HCT116 (cell line): ENCODE measurements at regions not wholly inside any gene's neighbourhood (a gene's known extent, or its start where the extent isn't known, plus 50 kb on each side); places are given as distances from the start of the nearest gene placed in this dataset.

Experiments
- ATAC-seq: fragments of 200-7000 bp; cut with Tn5 transposase; 2 replicates; pipeline ENCODE4 v1.9.1; 2020; ENCODE audit warnings: mild to moderate bottlenecking, moderate library complexity
- BruUV-seq: library from RNA; stranded (reverse); fragments of 400-500 nt; replicated peaks from 2 replicates; lab custom pipeline; 2021; lab: Mats Ljungman, UMichigan
- CTCF ChIA-PET: fragments of 300-600 bp; sonication (Branson Sonifier 250); formaldehyde crosslinking; loops from one replicate; lab custom pipeline; 2021; ENCODE audit warnings: antibody characterized with exemption; lab: Charles Lee
- POLR2A ChIA-PET: fragments of 300-600, 350-600 bp; sonication (Branson Sonifier 250); formaldehyde crosslinking; loops from one replicate; lab custom pipeline; 2021; ENCODE audit warnings: antibody characterized with exemption; lab: Charles Lee
- RAD21 ChIA-PET, 2 experiments: fragments of 300-600 bp; sonication (Branson Sonifier 250); formaldehyde crosslinking; loops; one replicate each; lab custom pipeline; 2023; ENCODE audit warnings: low total read pairs in 2 of 2; ENCODE audit not compliant: uncharacterized antibody in 2 of 2, unreplicated experiment in 2 of 2, low non-redundant PET in 1 of 2; lab: Charles Lee
- DNase-seq: peaks from one replicate; pipeline ENCODE4 v3.0.0-alpha.2; 2010; ENCODE audit warnings: low read depth, low spot score
- H2AFZ ChIP-seq: fragments of 200-600 bp; shearing (Covaris generic), sonication (generic); 2 replicates; pipeline ENCODE4 v1.6.1; 2017; ENCODE audit warnings: low read depth, mixed run types, mixed read lengths, antibody characterized with exemption, low read length; ENCODE audit not compliant: poor library complexity, severe bottlenecking
- H3K27ac ChIP-seq: 2 replicates; pipeline ENCODE4 v1.5.1; 2012; ENCODE audit warnings: low read depth, low read length
- H3K27me3 ChIP-seq: fragments of 200-600 bp; sonication (generic); 2 replicates; pipeline ENCODE4 v1.6.1; 2016; ENCODE audit warnings: mixed run types, low read length, mixed read lengths; ENCODE audit not compliant: insufficient read depth
- H3K36me3 ChIP-seq, 2 experiments: fragments of 200-500 bp in 1 of 2; fragments of 200-600 bp in 1 of 2; sonication (Bioruptor generic) in 1 of 2; sonication (generic) in 1 of 2; 2 replicates each; pipeline versions ENCODE4 v1.5.1 to v1.6.1; 2014 to 2016; ENCODE audit warnings: low read length in 2 of 2, inconsistent platforms in 1 of 2, mixed read lengths in 1 of 2, mixed run types in 1 of 2; ENCODE audit not compliant: insufficient read depth in 2 of 2, control insufficient read depth in 1 of 2
- H3K4me1 ChIP-seq, 2 experiments: fragments of 200-600 bp in 1 of 2; sonication (generic) in 1 of 2; 2 replicates each; pipeline versions ENCODE4 v1.5.1 to v1.6.1; 2012 to 2017; ENCODE audit warnings: low read length in 2 of 2, inconsistent platforms in 1 of 2, mild to moderate bottlenecking in 1 of 2, mixed read lengths in 1 of 2, mixed run types in 1 of 2, moderate library complexity in 1 of 2; ENCODE audit not compliant: insufficient read depth in 2 of 2, control insufficient read depth in 1 of 2
- H3K4me2 ChIP-seq: fragments of 200-600 bp; sonication (generic); 2 replicates; pipeline ENCODE4 v1.6.1; 2017; ENCODE audit warnings: mixed run types, low read length, mixed read lengths
- H3K4me3 ChIP-seq, 2 experiments: fragments of 200-600 bp in 1 of 2; sonication (generic) in 1 of 2; replicated peaks in 1 of 2; 2 replicates each; pipeline ENCODE4 v1.5.1; 2011 to 2016; ENCODE audit warnings: low read length in 2 of 2, control low read depth in 1 of 2, low read depth in 1 of 2, mild to moderate bottlenecking in 1 of 2, mixed read lengths in 1 of 2, mixed run types in 1 of 2
- H3K79me2 ChIP-seq: fragments of 200-600 bp; sonication (generic); 2 replicates; pipeline ENCODE4 v1.6.1; 2017; ENCODE audit warnings: mild to moderate bottlenecking, mixed run types, low read length, moderate library complexity, mixed read lengths; ENCODE audit not compliant: insufficient read depth
- H3K9ac ChIP-seq: fragments of 200-600 bp; sonication (generic); 2 replicates; pipeline ENCODE4 v1.6.1; 2016; ENCODE audit warnings: low read length, mixed read lengths
- H3K9me2 ChIP-seq: fragments of 200-600 bp; sonication (generic), shearing (Covaris generic); 2 replicates; pipeline ENCODE4 v1.6.1; 2017; ENCODE audit warnings: mixed run types, mild to moderate bottlenecking, moderate library complexity; ENCODE audit not compliant: insufficient read depth
- H3K9me3 ChIP-seq, 2 experiments: fragments of 200-500 bp in 1 of 2; fragments of 200-600 bp in 1 of 2; sonication (Bioruptor generic) in 1 of 2; sonication (generic) in 1 of 2; 2 replicates each; pipeline ENCODE4 v1.6.1; 2014 to 2017; ENCODE audit warnings: low read length in 2 of 2, mixed read lengths in 2 of 2, inconsistent platforms in 1 of 2, low read depth in 1 of 2, mild to moderate bottlenecking in 1 of 2, mixed run types in 1 of 2, moderate library complexity in 1 of 2; ENCODE audit not compliant: control insufficient read depth in 1 of 2, insufficient read depth in 1 of 2
- H4K20me1 ChIP-seq: fragments of 200-600 bp; sonication (generic), shearing (Covaris generic); 2 replicates; pipeline ENCODE4 v1.6.1; 2017; ENCODE audit warnings: mixed run types, mild to moderate bottlenecking, moderate library complexity; ENCODE audit not compliant: insufficient read depth
- ELF1 ChIP-seq: IDR thresholded peaks from 2 replicates; pipeline ENCODE4 v1.6.1; 2012; ENCODE audit warnings: low read depth, borderline replicate concordance
- POLR2A ChIP-seq: IDR thresholded peaks from 2 replicates; pipeline ENCODE4 v1.7.0; 2011; ENCODE audit warnings: borderline replicate concordance; ENCODE audit not compliant: insufficient read depth, insufficient read length; ENCODE audit errors: extremely low read depth
- POLR2AphosphoS5 ChIP-seq: IDR thresholded peaks from 2 replicates; pipeline ENCODE4 v1.6.1; 2011; ENCODE audit warnings: mild to moderate bottlenecking, low read depth, low read length, moderate library complexity
- REST ChIP-seq: IDR thresholded peaks from 2 replicates; pipeline ENCODE4 v1.6.1; 2012; ENCODE audit warnings: low read depth
- ZFX ChIP-seq: fragments of 450-650 bp; IDR thresholded peaks from 2 replicates; pipeline ENCODE4 v1.6.1; 2017
- intact Hi-C: fragments of 100-400 bp; cut with micrococcal nuclease; formaldehyde crosslinking; loops from 2 replicates; pipeline ENCODE4 v1.10.0; 2022
- TF ChIP-seq, protein P1 (sequence below): IDR thresholded peaks from 2 replicates; pipeline ENCODE4 v1.6.1; 2012

GRCh38 chr6:12661432-12662089, 55.0 kb upstream of the PHACTR1 start:
- Histone ChIP-seq H3K4me3 (no peak overlapping the region), H3K4me2 (no peak overlapping the region), H2AFZ (no peak overlapping the region), H3K9me2 (no peaks in the 10 kb centered on the region), H3K9me3 (no peaks in the 10 kb centered on the region), H3K9ac (no peak overlapping the region), H3K79me2 (no peaks in the 10 kb centered on the region), H3K36me3 (no peaks in the 10 kb centered on the region), H3K4me1 (no peaks in the 10 kb centered on the region), H3K27ac (no peak overlapping the region), H3K27me3 (peaks cover 18% of the 10 kb centered on the region; the same call in 1 of the 2 replicates), H4K20me1 (no peaks in the 10 kb centered on the region)
- POLR2A ChIA-PET: no interaction called here
- ATAC-seq (no peak), DNase-seq (no peak)
- no TSS peak for BruUV-seq
- TF ChIP-seq POLR2AphosphoS5 (no peak), ELF1 (no peak), REST (no peak), ZFX (no peak), POLR2A (no peak)
- TF ChIP-seq, protein P1, sequence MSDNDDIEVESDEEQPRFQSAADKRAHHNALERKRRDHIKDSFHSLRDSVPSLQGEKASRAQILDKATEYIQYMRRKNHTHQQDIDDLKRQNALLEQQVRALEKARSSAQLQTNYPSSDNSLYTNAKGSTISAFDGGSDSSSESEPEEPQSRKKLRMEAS: no peak
- intact Hi-C loops: no loop called here
- CTCF ChIA-PET: no interaction called here
- RAD21 ChIA-PET: no interaction called here
